ENCODE measurements at regions not wholly inside any gene's neighbourhood (a gene's known extent, or its start where the extent isn't known, plus 50 kb on each side); places are given as distances from the start of the nearest gene placed in this dataset.
"Not testable (repeated sequence)": the region's sequence is repeated elsewhere in the genome, so short reads cannot be mapped to it uniquely, and the experiment has no call there.

DNA sequence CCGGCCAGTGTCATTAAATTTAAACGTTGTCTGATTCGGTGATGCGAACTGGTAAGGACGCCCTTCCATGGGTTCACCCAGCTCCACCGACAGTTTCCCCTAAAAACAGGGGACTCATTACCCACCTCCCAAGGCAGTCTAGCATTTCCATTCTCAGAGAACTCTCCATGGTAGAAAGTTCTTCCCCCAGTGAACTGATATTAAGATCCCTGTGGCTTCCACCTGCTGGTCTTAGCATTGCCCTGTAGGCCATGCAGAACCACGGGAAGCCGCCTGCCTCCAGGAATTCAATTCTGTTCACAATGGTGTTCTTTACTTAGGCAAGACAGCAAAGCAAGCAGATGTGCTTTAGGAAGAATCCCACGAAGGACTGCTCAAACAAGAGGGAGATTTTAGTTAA is 128.9 kb upstream of the NANOS1 start:
- intact Hi-C loops (cut with micrococcal nuclease): no loop called here
- Mint-ChIP-seq H3K4me3 (no peak overlapping the region), H3K36me3 (no peaks in the 10 kb centered on the region), H3K27ac (no peak overlapping the region), H3K27me3 (peaks cover 6 to 17% (median 11%) of the 10 kb centered on the region in 5 donors), H3K4me1 (no peaks in the 10 kb centered on the region), H3K9me3 (peaks cover 0 to 4% (median 0%) of the 10 kb centered on the region in 11 donors)
- no peak overlapping the region for H3K4me3 ChIP-seq (ENCODE audit: low read length)
- no peaks in the 10 kb centered on the region for H3K27me3 ChIP-seq (ENCODE audit: control insufficient read depth in 2 of 2, insufficient read depth in 2 of 2, low read length in 2 of 2)
- POLR2A ChIA-PET: no interaction called here
- no peaks in the 10 kb centered on the region for H3K4me1 ChIP-seq (ENCODE audit: control insufficient read depth in 2 of 2, insufficient read depth in 2 of 2, low read length in 2 of 2)
- H3K9me3 ChIP-seq (ENCODE audit: control insufficient read depth in 2 of 3, low read length in 3 of 3): peaks cover 0 to 5% (median 0%) of the 10 kb centered on the region in 3 experiments
- H3K27ac ChIP-seq (ENCODE audit: low read depth, low read length): no peak overlapping the region
- no peaks in the 10 kb centered on the region for H3K36me3 ChIP-seq (ENCODE audit: control insufficient read depth in 2 of 3, insufficient read depth in 3 of 3, low read length in 3 of 3)
- DNase-seq (no peak), ATAC-seq (no peak)
- CTCF ChIA-PET: no interaction called here

DNA sequence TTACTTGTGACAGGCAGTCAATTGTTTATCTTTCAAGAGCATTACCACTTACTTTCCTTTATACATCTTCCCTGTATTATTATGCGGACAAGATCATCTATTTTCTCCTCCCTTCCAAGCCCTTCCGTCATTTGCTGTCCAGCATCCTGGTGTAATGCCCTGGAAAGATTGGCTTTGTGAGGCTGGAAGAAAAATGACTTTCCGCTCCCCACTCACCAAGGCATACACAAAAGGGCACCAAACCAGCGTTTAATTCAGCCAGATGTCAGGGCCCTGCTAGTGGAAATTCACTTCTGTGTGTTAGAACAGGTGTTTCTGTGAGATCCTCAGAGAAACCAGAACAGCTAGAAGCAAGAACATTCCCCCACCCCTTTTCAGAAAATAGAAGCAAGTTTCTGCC is 128.1 kb upstream of the NANOS1 start:
- intact Hi-C loops (cut with micrococcal nuclease): no loop called here
- no peaks in the 10 kb centered on the region for H3K4me1 ChIP-seq (ENCODE audit: control insufficient read depth in 2 of 2, insufficient read depth in 2 of 2, low read length in 2 of 2)
- H3K4me1 Mint-ChIP-seq: no peaks in the 10 kb centered on the region
- H3K27me3 ChIP-seq (ENCODE audit: control insufficient read depth in 2 of 2, insufficient read depth in 2 of 2, low read length in 2 of 2): no peaks in the 10 kb centered on the region
- no peak overlapping the region for H3K27ac Mint-ChIP-seq
- DNase-seq (no peak), ATAC-seq (no peak)
- no peak overlapping the region for H3K27ac ChIP-seq (ENCODE audit: low read depth, low read length)
- CTCF ChIA-PET: no interaction called here
- no peaks in the 10 kb centered on the region for H3K36me3 Mint-ChIP-seq
- POLR2A ChIA-PET: no interaction called here
- no peaks in the 10 kb centered on the region for H3K36me3 ChIP-seq (ENCODE audit: control insufficient read depth in 2 of 3, insufficient read depth in 3 of 3, low read length in 3 of 3)
- no peak overlapping the region for H3K4me3 Mint-ChIP-seq
- peaks cover 0 to 5% (median 0%) of the 10 kb centered on the region in 3 experiments for H3K9me3 ChIP-seq (ENCODE audit: control insufficient read depth in 2 of 3, low read length in 3 of 3)
- H3K9me3 Mint-ChIP-seq: peaks cover 0 to 4% (median 0%) of the 10 kb centered on the region in 11 donors
- peaks cover 6 to 17% (median 13%) of the 10 kb centered on the region in 5 donors for H3K27me3 Mint-ChIP-seq
- H3K4me3 ChIP-seq (ENCODE audit: low read length): no peak overlapping the region

DNA sequence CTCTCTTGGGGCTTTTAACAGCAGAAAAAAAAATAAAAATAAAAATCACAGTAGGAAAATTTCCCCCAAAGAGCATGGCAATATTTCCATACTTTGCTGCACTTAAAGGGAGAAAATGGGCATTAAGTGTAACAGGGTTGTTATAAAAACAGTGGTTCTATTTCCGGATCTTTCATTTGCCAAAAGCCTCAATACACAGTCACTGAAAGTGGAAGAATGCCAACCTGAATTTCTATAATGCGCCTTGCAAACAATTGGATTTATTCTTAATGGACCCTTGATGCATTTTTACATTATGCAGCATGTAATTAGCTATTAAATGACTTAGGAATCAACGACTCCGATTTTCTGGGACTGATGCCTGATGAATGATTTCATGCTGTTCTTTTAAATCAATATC is 127.6 kb upstream of the NANOS1 start:
- peaks cover 0 to 5% (median 0%) of the 10 kb centered on the region in 3 experiments for H3K9me3 ChIP-seq (ENCODE audit: control insufficient read depth in 2 of 3, low read length in 3 of 3)
- H3K27me3 Mint-ChIP-seq: peaks cover 6 to 17% (median 13%) of the 10 kb centered on the region in 5 donors
- peaks cover 0 to 4% (median 0%) of the 10 kb centered on the region in 11 donors for H3K9me3 Mint-ChIP-seq
- no peaks in the 10 kb centered on the region for H3K36me3 Mint-ChIP-seq
- ATAC-seq: no peak
- ChIA-PET CTCF (no interaction called here), POLR2A (no interaction called here)
- H3K4me3 Mint-ChIP-seq: no peak overlapping the region
- intact Hi-C loops (cut with micrococcal nuclease): no loop called here
- no peaks in the 10 kb centered on the region for H3K4me1 Mint-ChIP-seq
- H3K27me3 ChIP-seq (ENCODE audit: control insufficient read depth in 2 of 2, insufficient read depth in 2 of 2, low read length in 2 of 2): no peaks in the 10 kb centered on the region
- no peak overlapping the region for H3K27ac Mint-ChIP-seq
- H3K4me3 ChIP-seq (ENCODE audit: low read length): no peak overlapping the region
- H3K27ac ChIP-seq (ENCODE audit: low read depth, low read length): no peak overlapping the region
- DNase-seq: no peak
- no peaks in the 10 kb centered on the region for H3K36me3 ChIP-seq (ENCODE audit: control insufficient read depth in 2 of 3, insufficient read depth in 3 of 3, low read length in 3 of 3)
- H3K4me1 ChIP-seq (ENCODE audit: control insufficient read depth in 2 of 2, insufficient read depth in 2 of 2, low read length in 2 of 2): no peaks in the 10 kb centered on the region

DNA sequence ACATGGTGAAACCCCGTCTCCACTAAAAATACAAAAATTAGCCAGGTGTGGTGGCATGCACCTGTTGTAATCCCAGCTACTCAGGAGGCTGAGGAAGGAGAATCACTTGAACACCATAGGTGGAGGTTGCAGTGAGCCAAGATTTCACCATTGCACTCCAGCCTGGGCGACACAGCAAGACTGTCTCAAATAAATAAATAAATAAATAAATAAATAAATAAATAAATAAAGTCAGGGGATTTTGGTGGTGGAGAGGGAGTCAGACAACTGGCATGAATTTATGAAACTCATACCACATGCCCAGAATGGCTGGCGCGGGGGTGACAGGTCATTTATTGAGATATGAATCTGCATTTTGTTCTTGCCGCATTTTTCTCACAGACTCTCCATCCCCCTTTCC is 126.9 kb upstream of the NANOS1 start:
- POLR2A ChIA-PET; ATAC-seq; H3K9me3 ChIP-seq (ENCODE audit: control insufficient read depth in 2 of 3, low read length in 3 of 3); H3K4me1 ChIP-seq (ENCODE audit: control insufficient read depth in 2 of 2, insufficient read depth in 2 of 2, low read length in 2 of 2); DNase-seq; H3K36me3 ChIP-seq (ENCODE audit: control insufficient read depth in 2 of 3, insufficient read depth in 3 of 3, low read length in 3 of 3); H3K27ac ChIP-seq (ENCODE audit: low read depth, low read length); H3K27me3 ChIP-seq (ENCODE audit: control insufficient read depth in 2 of 2, insufficient read depth in 2 of 2, low read length in 2 of 2); CTCF ChIA-PET; intact Hi-C loops (cut with micrococcal nuclease); H3K9me3 Mint-ChIP-seq; H3K4me3 Mint-ChIP-seq; H3K36me3 Mint-ChIP-seq; H3K4me1 Mint-ChIP-seq; H3K4me3 ChIP-seq (ENCODE audit: low read length); H3K27ac Mint-ChIP-seq: not testable (repeated sequence)
- peaks cover 6 to 17% (median 13%) of the 10 kb centered on the region in 5 donors for H3K27me3 Mint-ChIP-seq

DNA sequence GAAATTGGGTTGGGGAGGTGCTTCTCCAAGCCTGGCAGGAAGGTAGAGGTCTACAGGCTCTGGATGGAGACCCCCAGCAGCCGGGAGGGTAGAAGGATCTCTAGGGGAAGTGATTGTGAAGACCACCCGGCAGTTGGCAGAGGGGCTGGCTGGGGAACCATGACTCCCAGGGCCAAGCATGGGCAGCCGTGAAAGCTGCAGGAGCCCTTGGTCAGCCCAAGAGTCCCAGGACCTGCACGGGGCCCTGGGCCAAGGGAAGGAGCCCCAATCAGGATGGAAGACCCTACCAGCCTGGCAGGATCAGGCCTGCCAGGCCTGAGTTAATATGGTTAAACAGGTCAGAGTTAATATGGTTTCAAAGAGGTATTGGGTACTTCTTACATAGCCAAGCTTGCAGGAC is 126.3 kb upstream of the NANOS1 start:
- no peak for ATAC-seq
- CTCF ChIA-PET: no interaction called here
- Histone ChIP-seq H3K36me3 (ENCODE audit: control insufficient read depth in 2 of 3, insufficient read depth in 3 of 3, low read length in 3 of 3) (no peaks in the 10 kb centered on the region), H3K27ac (ENCODE audit: low read depth, low read length) (no peak overlapping the region), H3K4me3 (ENCODE audit: low read length) (no peak overlapping the region), H3K4me1 (ENCODE audit: control insufficient read depth in 2 of 2, insufficient read depth in 2 of 2, low read length in 2 of 2) (no peaks in the 10 kb centered on the region), H3K27me3 (ENCODE audit: control insufficient read depth in 2 of 2, insufficient read depth in 2 of 2, low read length in 2 of 2) (no peaks in the 10 kb centered on the region), H3K9me3 (ENCODE audit: control insufficient read depth in 2 of 3, low read length in 3 of 3) (no peaks in the 10 kb centered on the region)
- intact Hi-C loops (cut with micrococcal nuclease): no loop called here
- Mint-ChIP-seq H3K27me3 (peaks cover 6 to 17% (median 13%) of the 10 kb centered on the region in 5 donors), H3K36me3 (no peaks in the 10 kb centered on the region), H3K4me1 (peaks cover 0 to 2% (median 0%) of the 10 kb centered on the region in 7 donors), H3K9me3 (peaks cover 0 to 4% (median 0%) of the 10 kb centered on the region in 11 donors), H3K27ac (no peak overlapping the region), H3K4me3 (no peak overlapping the region)
- no peak for DNase-seq
- POLR2A ChIA-PET: no interaction called here

DNA sequence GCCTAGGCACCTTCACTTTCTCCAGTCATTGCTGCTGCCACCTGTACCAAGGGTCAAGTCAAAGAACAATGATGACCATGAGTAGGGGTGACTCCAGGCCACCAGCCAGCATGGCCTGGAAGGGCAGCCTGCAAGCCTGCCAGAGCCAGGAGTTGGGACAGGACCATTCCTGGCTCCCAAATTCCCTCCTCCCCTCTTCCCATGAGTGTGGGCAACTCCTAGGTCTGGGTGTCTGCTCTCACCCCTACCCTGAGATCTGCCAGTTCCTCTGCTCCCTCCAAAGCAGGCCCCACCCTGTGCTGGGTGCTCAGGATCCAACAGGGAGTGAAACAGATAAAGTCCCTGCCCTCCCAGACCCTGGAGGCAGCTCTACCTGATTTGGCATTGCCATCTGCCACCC is 125.8 kb upstream of the NANOS1 start:
- no peak overlapping the region for H3K27ac ChIP-seq (ENCODE audit: low read depth, low read length)
- ATAC-seq (no peak), DNase-seq (no peak)
- no peak overlapping the region for H3K4me3 Mint-ChIP-seq
- no peak overlapping the region for H3K27ac Mint-ChIP-seq
- intact Hi-C loops (cut with micrococcal nuclease): no loop called here
- no peak overlapping the region for H3K4me3 ChIP-seq (ENCODE audit: low read length)
- H3K27me3 ChIP-seq (ENCODE audit: control insufficient read depth in 2 of 2, insufficient read depth in 2 of 2, low read length in 2 of 2): no peaks in the 10 kb centered on the region
- H3K36me3 Mint-ChIP-seq: no peaks in the 10 kb centered on the region
- no peaks in the 10 kb centered on the region for H3K4me1 ChIP-seq (ENCODE audit: control insufficient read depth in 2 of 2, insufficient read depth in 2 of 2, low read length in 2 of 2)
- H3K36me3 ChIP-seq (ENCODE audit: control insufficient read depth in 2 of 3, insufficient read depth in 3 of 3, low read length in 3 of 3): no peaks in the 10 kb centered on the region
- peaks cover 6 to 17% (median 13%) of the 10 kb centered on the region in 5 donors for H3K27me3 Mint-ChIP-seq
- peaks cover 0 to 2% (median 0%) of the 10 kb centered on the region in 7 donors for H3K4me1 Mint-ChIP-seq
- H3K9me3 Mint-ChIP-seq: peaks cover 0 to 4% (median 0%) of the 10 kb centered on the region in 11 donors
- POLR2A ChIA-PET: no interaction called here
- CTCF ChIA-PET: no interaction called here
- H3K9me3 ChIP-seq (ENCODE audit: control insufficient read depth in 2 of 3, low read length in 3 of 3): no peaks in the 10 kb centered on the region

DNA sequence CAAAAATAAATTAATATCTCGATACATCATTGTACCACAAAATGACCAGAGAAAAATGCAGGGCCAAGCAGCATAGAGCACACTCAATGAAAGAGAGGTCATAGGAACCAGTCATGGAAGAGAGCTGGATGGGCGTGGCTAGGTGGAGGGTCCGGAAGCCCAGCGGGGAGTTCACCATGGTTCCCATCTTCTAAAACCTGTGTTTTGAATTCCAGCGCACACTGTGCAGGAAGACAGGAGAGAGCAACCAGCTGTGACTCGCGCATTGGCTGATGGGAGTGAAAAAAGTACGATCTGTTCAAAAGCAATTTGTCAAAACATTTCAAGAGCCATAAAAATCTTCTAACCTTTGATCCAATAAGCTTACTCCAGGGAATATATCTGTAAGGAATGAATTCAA is 125.2 kb upstream of the NANOS1 start:
- Mint-ChIP-seq H3K4me3 (no peak overlapping the region), H3K36me3 (no peaks in the 10 kb centered on the region), H3K27me3 (peaks cover 6 to 17% (median 13%) of the 10 kb centered on the region in 5 donors), H3K27ac (no peak overlapping the region), H3K9me3 (peaks cover 0 to 4% (median 0%) of the 10 kb centered on the region in 11 donors), H3K4me1 (peaks cover 0 to 2% (median 0%) of the 10 kb centered on the region in 7 donors)
- no peak for DNase-seq
- intact Hi-C loops (cut with micrococcal nuclease): no loop called here
- CTCF ChIA-PET: no interaction called here
- Histone ChIP-seq H3K9me3 (ENCODE audit: control insufficient read depth in 2 of 3, low read length in 3 of 3) (no peaks in the 10 kb centered on the region), H3K27me3 (ENCODE audit: control insufficient read depth in 2 of 2, insufficient read depth in 2 of 2, low read length in 2 of 2) (no peaks in the 10 kb centered on the region), H3K36me3 (ENCODE audit: control insufficient read depth in 2 of 3, insufficient read depth in 3 of 3, low read length in 3 of 3) (no peaks in the 10 kb centered on the region), H3K27ac (ENCODE audit: low read depth, low read length) (no peak overlapping the region), H3K4me3 (ENCODE audit: low read length) (no peak overlapping the region), H3K4me1 (ENCODE audit: control insufficient read depth in 2 of 2, insufficient read depth in 2 of 2, low read length in 2 of 2) (no peaks in the 10 kb centered on the region)
- POLR2A ChIA-PET: no interaction called here
- no peak for ATAC-seq

All from naive thymus-derived CD4-positive, alpha-beta T cell (primary cell).